B cell (primary cell): ENCODE measurements at regions not wholly inside any gene's neighbourhood (a gene's known extent, or its start where the extent isn't known, plus 50 kb on each side); places are given as distances from the start of the nearest gene placed in this dataset.

ENCODE experiments used
- ATAC-seq: fragments of 200-7000 bp; cut with Tn5 transposase; one replicate; pipeline ENCODE4 v1.10.0; 2021; ENCODE audit warnings: low read depth, mild to moderate bottlenecking, moderate number of reproducible peaks, moderate library complexity
- CTCF ChIA-PET: fragments of 350-600 bp; sonication (Branson Sonifier 250); formaldehyde crosslinking; loops from one replicate; lab custom pipeline; 2021; ENCODE audit warnings: antibody characterized with exemption, inconsistent platforms; lab: Charles Lee
- POLR2A ChIA-PET: fragments of 350-600 bp; sonication (Branson Sonifier 250); formaldehyde crosslinking; loops from one replicate; lab custom pipeline; 2021; ENCODE audit warnings: antibody characterized with exemption; lab: Charles Lee
- DNase-seq: peaks from one replicate; pipeline ENCODE4 v3.0.0; 2013
- H2AFZ ChIP-seq: 2 replicates; pipeline ENCODE4 v1.6.1; 2012; ENCODE audit warnings: mild to moderate bottlenecking, low read depth, low read length; ENCODE audit not compliant: insufficient read depth, poor library complexity, severe bottlenecking
- H3K27ac ChIP-seq, 2 donors: 1 replicate in 1 of 2; 2 replicates in 1 of 2; pipeline ENCODE4 v1.5.1; 2012 to 2013; ENCODE audit warnings: low read length in 2 of 2, mild to moderate bottlenecking in 2 of 2, moderate library complexity in 1 of 2
- H3K27me3 ChIP-seq, 4 experiments: fragments of 200-600 bp in 1 of 4; sonication (generic) in 1 of 4; replicated peaks in 1 of 4; 1 replicate in 2 of 4; 2 replicates in 2 of 4; pipeline versions ENCODE4 v1.6.1 to v1.7.0; 2013 to 2016; ENCODE audit warnings: low read length in 3 of 4, mild to moderate bottlenecking in 2 of 4, mixed read lengths in 1 of 4, moderate library complexity in 1 of 4; ENCODE audit not compliant: insufficient read depth in 4 of 4, control insufficient read depth in 3 of 4; ENCODE audit errors: control extremely low read depth in 1 of 4
- H3K36me3 ChIP-seq, 2 experiments: replicated peaks in 1 of 2; 1 replicate in 1 of 2; 2 replicates in 1 of 2; pipeline versions ENCODE4 v1.6.1 to v1.7.1; 2013; ENCODE audit warnings: low read length in 1 of 2; ENCODE audit not compliant: insufficient read depth in 2 of 2, control insufficient read depth in 1 of 2; ENCODE audit errors: control extremely low read depth in 1 of 2, extremely low read depth in 1 of 2
- H3K4me1 ChIP-seq, 2 donors: fragments of 200-600 bp in 1 of 2; sonication (generic) in 1 of 2; 1 replicate in 1 of 2; 2 replicates in 1 of 2; pipeline versions ENCODE4 v1.5.1 to v1.6.1; 2013 to 2017; ENCODE audit warnings: low read length in 2 of 2; ENCODE audit not compliant: control insufficient read depth in 2 of 2, insufficient read depth in 2 of 2
- H3K4me2 ChIP-seq: replicated peaks from 2 replicates; pipeline ENCODE3; 2012; ENCODE audit warnings: mild to moderate bottlenecking, low read depth, low read length; ENCODE audit not compliant: poor library complexity, severe bottlenecking
- H3K4me3 ChIP-seq, 5 experiments: fragments of 200-600 bp in 1 of 5; sonication (generic) in 1 of 5; 1 replicate in 3 of 5; 2 replicates in 2 of 5; pipeline versions ENCODE4 v1.5.1 to v1.7.0; 2011 to 2016; ENCODE audit warnings: low read length in 4 of 5, mild to moderate bottlenecking in 4 of 5, low read depth in 2 of 5, control low read depth in 1 of 5, moderate library complexity in 1 of 5; ENCODE audit not compliant: insufficient read depth in 1 of 5; ENCODE audit errors: control extremely low read depth in 1 of 5, extremely low read depth in 1 of 5
- H3K79me2 ChIP-seq: fragments of 200-600 bp; sonication (generic); one replicate; pipeline ENCODE4 v1.6.0; 2016; ENCODE audit warnings: low read length; ENCODE audit not compliant: control insufficient read depth, insufficient read depth
- H3K9ac ChIP-seq: fragments of 200-600 bp; sonication (generic); 2 replicates; pipeline ENCODE4 v1.6.1; 2017; ENCODE audit warnings: mild to moderate bottlenecking, low read length, moderate library complexity
- H3K9me3 ChIP-seq, 3 donors: one replicate each; pipeline versions ENCODE4 v1.6.1 to v1.7.1; 2013; ENCODE audit warnings: low read length in 2 of 3; ENCODE audit not compliant: control insufficient read depth in 2 of 3, insufficient read depth in 1 of 3; ENCODE audit errors: control extremely low read depth in 1 of 3
- H4K20me1 ChIP-seq: 2 replicates; pipeline ENCODE4 v1.6.0; 2012; ENCODE audit warnings: mild to moderate bottlenecking, low read length; ENCODE audit not compliant: insufficient read depth, control insufficient read depth, poor library complexity, severe bottlenecking
- H3K27ac Mint-ChIP-seq: one replicate; pipeline ENCODE4 v1.8.0; 2021; ENCODE audit warnings: mixed read lengths
- H3K27me3 Mint-ChIP-seq: one replicate; pipeline ENCODE4 v1.8.0; 2021; ENCODE audit warnings: mixed read lengths
- H3K4me1 Mint-ChIP-seq: one replicate; pipeline ENCODE4 v1.8.0; 2021; ENCODE audit warnings: mixed read lengths
- H3K4me3 Mint-ChIP-seq: one replicate; pipeline ENCODE4 v1.8.0; 2021; ENCODE audit warnings: mixed read lengths
- H3K9me3 Mint-ChIP-seq: one replicate; pipeline ENCODE4 v1.8.0; 2022; ENCODE audit warnings: mixed read lengths; ENCODE audit not compliant: insufficient read depth
- EZH2 ChIP-seq: IDR thresholded peaks from 2 replicates; pipeline ENCODE4 v1.6.1; 2012; ENCODE audit warnings: borderline replicate concordance, low read depth, mild to moderate bottlenecking, moderate library complexity, low read length; ENCODE audit not compliant: insufficient read depth, poor library complexity, severe bottlenecking
- intact Hi-C: fragments of 100-400 bp; cut with micrococcal nuclease; formaldehyde crosslinking; loops from one replicate; pipeline ENCODE4 v1.10.0; 2022
- TF ChIP-seq, protein P1 (sequence below): fragments of 200-600 bp; IDR thresholded peaks from one replicate; pipeline ENCODE4 v1.8.0; 2022; ENCODE audit warnings: antibody characterized with exemption, mild to moderate bottlenecking

GRCh38 chr1:98098473-98098872 lies 177.6 kb upstream of the DPYD start:
- Histone ChIP-seq H3K4me1 (no peaks in the 10 kb centered on the region), H3K4me2 (no peak overlapping the region), H3K27me3 (no peaks in the 10 kb centered on the region), H4K20me1 (no peaks in the 10 kb centered on the region), H3K4me3 (no peak overlapping the region), H3K79me2 (no peaks in the 10 kb centered on the region), H3K9me3 (no peaks in the 10 kb centered on the region), H3K9ac (no peak overlapping the region), H3K27ac (no peak overlapping the region), H2AFZ (no peak overlapping the region), H3K36me3 (no peaks in the 10 kb centered on the region)
- no peaks in the 10 kb centered on the region for H3K9me3 Mint-ChIP-seq
- ChIA-PET POLR2A (no interaction called here), CTCF (no interaction called here)
- H3K4me3 Mint-ChIP-seq = no peak overlapping the region
- no peak for ATAC-seq
- TF ChIP-seq, protein P1, sequence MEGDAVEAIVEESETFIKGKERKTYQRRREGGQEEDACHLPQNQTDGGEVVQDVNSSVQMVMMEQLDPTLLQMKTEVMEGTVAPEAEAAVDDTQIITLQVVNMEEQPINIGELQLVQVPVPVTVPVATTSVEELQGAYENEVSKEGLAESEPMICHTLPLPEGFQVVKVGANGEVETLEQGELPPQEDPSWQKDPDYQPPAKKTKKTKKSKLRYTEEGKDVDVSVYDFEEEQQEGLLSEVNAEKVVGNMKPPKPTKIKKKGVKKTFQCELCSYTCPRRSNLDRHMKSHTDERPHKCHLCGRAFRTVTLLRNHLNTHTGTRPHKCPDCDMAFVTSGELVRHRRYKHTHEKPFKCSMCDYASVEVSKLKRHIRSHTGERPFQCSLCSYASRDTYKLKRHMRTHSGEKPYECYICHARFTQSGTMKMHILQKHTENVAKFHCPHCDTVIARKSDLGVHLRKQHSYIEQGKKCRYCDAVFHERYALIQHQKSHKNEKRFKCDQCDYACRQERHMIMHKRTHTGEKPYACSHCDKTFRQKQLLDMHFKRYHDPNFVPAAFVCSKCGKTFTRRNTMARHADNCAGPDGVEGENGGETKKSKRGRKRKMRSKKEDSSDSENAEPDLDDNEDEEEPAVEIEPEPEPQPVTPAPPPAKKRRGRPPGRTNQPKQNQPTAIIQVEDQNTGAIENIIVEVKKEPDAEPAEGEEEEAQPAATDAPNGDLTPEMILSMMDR = no peak
- H3K4me1 Mint-ChIP-seq = no peaks in the 10 kb centered on the region
- no peak for DNase-seq
- intact Hi-C loops = no loop called here
- no peaks in the 10 kb centered on the region for H3K27me3 Mint-ChIP-seq
- H3K27ac Mint-ChIP-seq = no peak overlapping the region

DNA sequence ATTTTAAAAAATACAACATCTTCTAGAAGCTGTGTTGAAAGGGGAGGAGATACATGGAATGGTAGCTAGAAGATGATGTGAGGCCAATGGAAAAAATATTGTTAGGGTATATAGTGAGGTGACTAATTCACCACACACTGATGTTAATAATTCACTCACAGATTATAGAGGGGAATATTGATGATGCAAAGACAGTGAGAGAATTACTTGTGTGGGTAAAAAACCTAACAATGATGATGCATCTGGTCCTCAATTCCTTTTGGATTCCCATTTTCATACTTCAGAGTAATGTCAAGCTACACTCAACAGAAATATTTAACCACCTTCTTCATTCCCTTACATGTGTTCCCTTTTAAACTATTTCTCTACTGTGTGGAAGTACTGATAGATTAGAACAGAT lies 169.5 kb upstream of the DPYD start:
- intact Hi-C loops = no loop called here
- CTCF ChIA-PET = no interaction called here

More for the DNA sequence above, 169.5 kb upstream of the DPYD start:
- Mint-ChIP-seq H3K4me3 (no peak overlapping the region), H3K4me1 (no peaks in the 10 kb centered on the region), H3K9me3 (no peaks in the 10 kb centered on the region), H3K27ac (no peak overlapping the region), H3K27me3 (no peaks in the 10 kb centered on the region)
- Histone ChIP-seq H4K20me1 (no peaks in the 10 kb centered on the region), H3K4me3 (no peak overlapping the region), H3K4me2 (no peak overlapping the region), H3K9me3 (no peaks in the 10 kb centered on the region), H3K79me2 (no peaks in the 10 kb centered on the region), H3K27ac (no peak overlapping the region), H3K36me3 (no peaks in the 10 kb centered on the region), H3K9ac (no peak overlapping the region), H2AFZ (no peak overlapping the region), H3K27me3 (no peaks in the 10 kb centered on the region), H3K4me1 (no peaks in the 10 kb centered on the region)
- POLR2A ChIA-PET = no interaction called here
- TF ChIP-seq, protein P1 = no peak
- no peak for TF ChIP-seq EZH2
- DNase-seq (no peak), ATAC-seq (no peak)
